ENCODE measurements at regions not wholly inside any gene's neighbourhood (a gene's known extent, or its start where the extent isn't known, plus 50 kb on each side); places are given as distances from the start of the nearest gene placed in this dataset.

DNA sequence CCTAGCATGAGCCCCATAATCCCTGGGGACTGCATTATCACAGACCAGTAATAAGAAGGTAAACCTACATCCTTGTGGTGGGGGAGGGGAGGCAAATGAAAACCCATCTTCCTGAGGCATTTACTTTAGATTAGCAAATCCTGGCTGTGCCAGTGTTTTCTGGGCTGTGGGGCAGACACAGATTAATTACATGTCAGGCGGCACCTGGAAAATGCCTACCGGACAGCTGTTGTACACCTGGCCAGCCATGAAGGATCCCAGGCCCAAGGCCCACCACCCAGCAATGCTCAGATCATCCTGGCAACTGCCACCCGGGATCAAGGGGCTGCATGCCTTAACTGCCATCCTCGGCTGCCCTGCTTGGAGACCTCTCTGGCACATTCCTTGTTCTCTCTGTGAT is 59.1 kb upstream of the RASA2 start:
- H3K79me2 ChIP-seq (ENCODE audit: control insufficient read depth in 1 of 2, insufficient read depth in 2 of 2, low read length in 2 of 2): no peaks in the 10 kb centered on the region
- H2BK20ac ChIP-seq (ENCODE audit: low read length): no peak overlapping the region

More for the DNA sequence above, 59.1 kb upstream of the RASA2 start:
- no peak overlapping the region for H3K4me3 ChIP-seq (ENCODE audit: extremely low read depth in 1 of 4, insufficient read depth in 2 of 4, low read depth in 3 of 4, low read length in 4 of 4)
- H3K79me1 ChIP-seq (ENCODE audit: low read depth, low read length): no peaks in the 10 kb centered on the region; the same call in 1 of the 2 replicates
- TF ChIP-seq ATF3 (IDR thresholded peaks at IDR 0.05; ENCODE audit: insufficient read depth, low read depth, low read length): no peak
- no peak for TF ChIP-seq CEBPB (IDR thresholded peaks at IDR 0.05; ENCODE audit: low read depth, low read length)
- TF ChIP-seq GABPA (IDR thresholded peaks at IDR 0.05; ENCODE audit: borderline replicate concordance, insufficient read depth, low read length): no peak
- TF ChIP-seq POU5F1 (IDR thresholded peaks at IDR 0.05; ENCODE audit: low read depth, low read length): no peak
- TF ChIP-seq SIN3A (conservative IDR thresholded peaks at IDR 0.05 in 1 of 2, IDR thresholded peaks at IDR 0.05 in 1 of 2; ENCODE audit: low read depth in 1 of 2, low read length in 2 of 2): no peak
- TF ChIP-seq CBX5 (IDR thresholded peaks at IDR 0.05; ENCODE audit: low read depth, low read length): no peak
- TF ChIP-seq EZH2 (IDR thresholded peaks at IDR 0.05; ENCODE audit: low read depth, low read length, severe bottlenecking): no peak
- TF ChIP-seq TEAD4 (IDR thresholded peaks at IDR 0.05; ENCODE audit: low read depth, low read length): no peak
- H4K8ac ChIP-seq (ENCODE audit: extremely low read depth, insufficient read depth, low read length): no peak overlapping the region; the same call in 1 of the 2 replicates
- H3K23ac ChIP-seq (ENCODE audit: insufficient read length): no peak overlapping the region
- DNase-seq (ENCODE audit: low read depth in 1 of 2, low spot score in 2 of 2): no peak
- no peak overlapping the region for H2BK12ac ChIP-seq (ENCODE audit: low read depth, low read length)
- no peak overlapping the region for H3K4ac ChIP-seq (replicated peaks; ENCODE audit: insufficient read length, low read depth, low read length)
- H3K4me1 ChIP-seq (replicated peaks in 1 of 4; ENCODE audit: control insufficient read depth in 3 of 4, insufficient read depth in 4 of 4, low read length in 3 of 4): peaks cover 0 to 8% (median 3%) of the 10 kb centered on the region in 4 experiments; a peak in 4 of 7 replicates
- ChIA-PET POLR2A (ENCODE audit: partially characterized antibody) (interaction anchor here (0.7 to 1.0 kb wide), 2 partner anchors 15 to 385 kb away, joined by 3 to 6 read pairs; no protein-coding TSS in a partner anchor), CTCF (ENCODE audit: partially characterized antibody) (interaction anchor here (1.3 to 15.5 kb wide), 4 partner anchors 11 to 115 kb away, joined by 4 to 205 read pairs (median 17); no protein-coding TSS in a partner anchor)
- no peaks in the 10 kb centered on the region for H3K23me2 ChIP-seq (ENCODE audit: low read depth, low read length)
- H4K20me1 ChIP-seq (replicated peaks in 1 of 2; ENCODE audit: control insufficient read depth in 1 of 2, insufficient read depth in 2 of 2, low read length in 2 of 2): no peaks in the 10 kb centered on the region
- FAIRE-seq: no peak
- 92% methylated on average over 4 of the region's 4 CpGs; no CpG with 5 or more reads in 1 of the 2 experiments for WGBS, 2 experiments (ENCODE audit: extremely low coverage in 1 of 2, insufficient coverage in 1 of 2, insufficient read length in 1 of 2, insufficient replicate concordance in 2 of 2, low coverage in 1 of 2, low lambda C conversion rate in 2 of 2, missing lambda C conversion rate in 1 of 2)
- no peak overlapping the region for H2BK15ac ChIP-seq (ENCODE audit: low read length)
- no peak overlapping the region for H4K5ac ChIP-seq (ENCODE audit: insufficient read length, low read depth, low read length)
- H4K91ac ChIP-seq (replicated peaks; ENCODE audit: insufficient read length, low read length): no peak overlapping the region
- no peaks in the 10 kb centered on the region for H3K36me3 ChIP-seq (ENCODE audit: control insufficient read depth in 2 of 4, insufficient read depth in 4 of 4, low read length in 3 of 4)
- H3K9ac ChIP-seq (replicated peaks in 1 of 4; ENCODE audit: extremely low read depth in 1 of 4, low read depth in 3 of 4, low read length in 3 of 4): no peak overlapping the region
- no peaks in the 10 kb centered on the region for H3K27me3 ChIP-seq (replicated peaks in 1 of 4; ENCODE audit: control insufficient read depth in 3 of 4, extremely low read depth in 1 of 4, insufficient read depth in 3 of 4, low read length in 3 of 4)
- no peak overlapping the region for H3K14ac ChIP-seq (ENCODE audit: insufficient read length)
- no peak overlapping the region for H2BK120ac ChIP-seq (replicated peaks; ENCODE audit: low read depth, low read length)
- no peak overlapping the region for H2AFZ ChIP-seq (ENCODE audit: low read length)
- no peak overlapping the region for H3K18ac ChIP-seq (ENCODE audit: extremely low read depth, low read length)
- no peak overlapping the region for H2AK5ac ChIP-seq (ENCODE audit: low read depth, low read length)
- H3K4me2 ChIP-seq (ENCODE audit: insufficient read depth in 1 of 2, low read depth in 2 of 2, low read length in 2 of 2): no peak overlapping the region
- H3K27ac ChIP-seq (ENCODE audit: low read depth, low read length): no peak overlapping the region
- no peak overlapping the region for H3K56ac ChIP-seq (replicated peaks; ENCODE audit: insufficient read length, low read depth, low read length)
- H3K9me3 ChIP-seq (ENCODE audit: insufficient read depth in 2 of 2, low read depth in 1 of 2, low read length in 1 of 2): no peaks in the 10 kb centered on the region
- no peak overlapping the region for H2BK5ac ChIP-seq (ENCODE audit: low read depth, low read length)
